Ishikawa (cell line): ENCODE measurements at regions not wholly inside any gene's neighbourhood (a gene's known extent, or its start where the extent isn't known, plus 50 kb on each side); places are given as distances from the start of the nearest gene placed in this dataset.
A peak's percentile ranks its signal among the peaks of the same experiment; 100 is the strongest.

Experiments used
- FOXM1 ChIP-seq: IDR thresholded peaks from 2 replicates; pipeline ENCODE4 v1.6.1; 2012; ENCODE audit warnings: low read depth, borderline replicate concordance
- RAD21 ChIP-seq: IDR thresholded peaks from 2 replicates; pipeline ENCODE4 v1.6.1; 2012; ENCODE audit warnings: low read depth
- TAF1 ChIP-seq: IDR thresholded peaks from 2 replicates; pipeline ENCODE4 v1.6.1; 2012; ENCODE audit warnings: low read depth, mild to moderate bottlenecking
- TEAD4 ChIP-seq: IDR thresholded peaks from 2 replicates; pipeline ENCODE4 v1.6.1; 2012

- TF ChIP-seq TEAD4 (no peak), TAF1 (no peak), FOXM1 (no peak), RAD21 (peak; percentile 61)
Observed at GRCh38 chr3:116863822-116864589, 154.4 kb downstream of the TUSC7 start.
